ENCODE measurements at regions not wholly inside any gene's neighbourhood (a gene's known extent, or its start where the extent isn't known, plus 50 kb on each side); places are given as distances from the start of the nearest gene placed in this dataset.
"Not testable (repeated sequence)": the region's sequence is repeated elsewhere in the genome, so short reads cannot be mapped to it uniquely, and the experiment has no call there.

DNA sequence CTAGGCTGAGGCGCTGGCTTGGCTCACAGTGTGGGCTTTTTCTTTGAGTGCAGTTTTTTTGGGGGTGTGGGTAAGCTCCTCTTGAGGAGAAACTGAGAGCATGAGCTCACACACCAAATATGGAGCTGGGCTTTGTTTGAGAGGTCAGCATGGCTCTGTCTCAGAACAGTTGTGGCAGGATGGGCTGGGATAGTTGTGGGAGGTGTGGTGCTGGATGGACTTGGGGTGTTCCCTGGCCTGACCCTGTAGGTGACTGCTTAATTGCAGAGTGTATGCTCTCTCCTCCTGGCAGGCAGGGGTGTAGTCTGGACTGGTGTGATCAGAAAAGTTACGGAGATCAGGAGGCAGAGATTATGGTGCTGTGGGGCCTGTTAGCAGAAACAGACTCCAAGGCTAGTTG lies 64.3 kb upstream of the PGBD5 start:
- no peaks in the 10 kb centered on the region for H3K4me1 Mint-ChIP-seq

GRCh38 chr1:230487773-230488428 lies 61.8 kb upstream of the PGBD5 start:
- Histone ChIP-seq H3K4me3 (ENCODE audit: control insufficient read depth in 1 of 2, extremely low read depth in 1 of 2, low read length in 1 of 2) (no peak overlapping the region), H3K27ac (ENCODE audit: low read length) (no peak overlapping the region), H3K4me1 (ENCODE audit: control insufficient read depth in 1 of 2, extremely low read depth in 1 of 2, insufficient read depth in 2 of 2, low read length in 2 of 2) (no peaks in the 10 kb centered on the region), H3K27me3 (replicated peaks in 1 of 2; ENCODE audit: control insufficient read depth in 2 of 2, extremely low read depth in 1 of 2, insufficient read depth in 2 of 2, low read length in 1 of 2) (peaks cover 2% of the 10 kb centered on the region in 2 experiments), H3K9me3 (no peaks in the 10 kb centered on the region), H3K36me3 (ENCODE audit: control insufficient read depth in 2 of 2, extremely low read depth in 1 of 2, insufficient read depth in 1 of 2, low read length in 1 of 2) (no peaks in the 10 kb centered on the region)
- H3K9me3 Mint-ChIP-seq, result no peaks in the 10 kb centered on the region
- no peak for ATAC-seq (replicated peaks in 1 of 4)
- peaks cover 22 to 42% of the 10 kb centered on the region in 2 donors for H3K27me3 Mint-ChIP-seq
- 69% methylated on average over 4 of the region's 4 CpGs for WGBS (ENCODE audit: insufficient coverage)
- CTCF ChIA-PET, result no interaction called here
- H3K4me1 Mint-ChIP-seq, result no peaks in the 10 kb centered on the region
- H3K36me3 Mint-ChIP-seq, result no peaks in the 10 kb centered on the region
- POLR2A ChIA-PET, result no interaction called here
- H3K4me3 Mint-ChIP-seq, result no peak overlapping the region
- DNase-seq, result no peak
- no peak overlapping the region for H3K27ac Mint-ChIP-seq

More for the DNA sequence above, 64.3 kb upstream of the PGBD5 start:
- Histone ChIP-seq H3K4me1 (ENCODE audit: control insufficient read depth in 1 of 2, extremely low read depth in 1 of 2, insufficient read depth in 2 of 2, low read length in 2 of 2) (no peaks in the 10 kb centered on the region), H3K9me3 (no peaks in the 10 kb centered on the region), H3K4me3 (ENCODE audit: control insufficient read depth in 1 of 2, extremely low read depth in 1 of 2, low read length in 1 of 2) (no peak overlapping the region), H3K27me3 (replicated peaks in 1 of 2; ENCODE audit: control insufficient read depth in 2 of 2, extremely low read depth in 1 of 2, insufficient read depth in 2 of 2, low read length in 1 of 2) (peaks cover 2 to 4% of the 10 kb centered on the region in 2 experiments), H3K36me3 (ENCODE audit: control insufficient read depth in 2 of 2, extremely low read depth in 1 of 2, insufficient read depth in 1 of 2, low read length in 1 of 2) (no peaks in the 10 kb centered on the region), H3K27ac (ENCODE audit: low read length) (no peak overlapping the region)
- 100% methylated on average over 1 of the region's 2 CpGs for WGBS (ENCODE audit: insufficient coverage)
- Mint-ChIP-seq H3K4me3 (no peak overlapping the region), H3K36me3 (no peaks in the 10 kb centered on the region), H3K27me3 (peaks cover 12 to 41% of the 10 kb centered on the region in 2 donors), H3K27ac (no peak overlapping the region), H3K9me3 (no peaks in the 10 kb centered on the region)
- ChIA-PET POLR2A (no interaction called here), CTCF (no interaction called here)
- DNase-seq (no peak), ATAC-seq (replicated peaks in 1 of 4) (no peak)

- no peak overlapping the region for H3K27ac ChIP-seq (ENCODE audit: low read length)
- ATAC-seq (replicated peaks in 1 of 4) (no peak), DNase-seq (no peak)
- no peaks in the 10 kb centered on the region for H3K4me1 ChIP-seq (ENCODE audit: control insufficient read depth in 1 of 2, extremely low read depth in 1 of 2, insufficient read depth in 2 of 2, low read length in 2 of 2)
- no peaks in the 10 kb centered on the region for H3K9me3 ChIP-seq
- POLR2A ChIA-PET, result no interaction called here
- peaks cover 4 to 15% of the 10 kb centered on the region in 2 experiments for H3K27me3 ChIP-seq (replicated peaks in 1 of 2; ENCODE audit: control insufficient read depth in 2 of 2, extremely low read depth in 1 of 2, insufficient read depth in 2 of 2, low read length in 1 of 2)
- CTCF ChIA-PET, result no interaction called here
- H3K9me3 Mint-ChIP-seq, result peaks cover 4 to 8% (median 5%) of the 10 kb centered on the region in 3 donors
- 85% methylated on average over 12 of the region's 14 CpGs for WGBS (ENCODE audit: insufficient coverage)
- H3K27me3 Mint-ChIP-seq, result peaks cover 36 to 45% of the 10 kb centered on the region in 2 donors
- no peak overlapping the region for H3K27ac Mint-ChIP-seq
- H3K36me3 Mint-ChIP-seq, result no peaks in the 10 kb centered on the region
- H3K4me3 Mint-ChIP-seq, result no peak overlapping the region
- no peak overlapping the region for H3K4me3 ChIP-seq (ENCODE audit: control insufficient read depth in 1 of 2, extremely low read depth in 1 of 2, low read length in 1 of 2)
- no peaks in the 10 kb centered on the region for H3K36me3 ChIP-seq (ENCODE audit: control insufficient read depth in 2 of 2, extremely low read depth in 1 of 2, insufficient read depth in 1 of 2, low read length in 1 of 2)
- no peaks in the 10 kb centered on the region for H3K4me1 Mint-ChIP-seq
Observed at GRCh38 chr1:230476622-230477003, 50.5 kb upstream of the PGBD5 start.

DNA sequence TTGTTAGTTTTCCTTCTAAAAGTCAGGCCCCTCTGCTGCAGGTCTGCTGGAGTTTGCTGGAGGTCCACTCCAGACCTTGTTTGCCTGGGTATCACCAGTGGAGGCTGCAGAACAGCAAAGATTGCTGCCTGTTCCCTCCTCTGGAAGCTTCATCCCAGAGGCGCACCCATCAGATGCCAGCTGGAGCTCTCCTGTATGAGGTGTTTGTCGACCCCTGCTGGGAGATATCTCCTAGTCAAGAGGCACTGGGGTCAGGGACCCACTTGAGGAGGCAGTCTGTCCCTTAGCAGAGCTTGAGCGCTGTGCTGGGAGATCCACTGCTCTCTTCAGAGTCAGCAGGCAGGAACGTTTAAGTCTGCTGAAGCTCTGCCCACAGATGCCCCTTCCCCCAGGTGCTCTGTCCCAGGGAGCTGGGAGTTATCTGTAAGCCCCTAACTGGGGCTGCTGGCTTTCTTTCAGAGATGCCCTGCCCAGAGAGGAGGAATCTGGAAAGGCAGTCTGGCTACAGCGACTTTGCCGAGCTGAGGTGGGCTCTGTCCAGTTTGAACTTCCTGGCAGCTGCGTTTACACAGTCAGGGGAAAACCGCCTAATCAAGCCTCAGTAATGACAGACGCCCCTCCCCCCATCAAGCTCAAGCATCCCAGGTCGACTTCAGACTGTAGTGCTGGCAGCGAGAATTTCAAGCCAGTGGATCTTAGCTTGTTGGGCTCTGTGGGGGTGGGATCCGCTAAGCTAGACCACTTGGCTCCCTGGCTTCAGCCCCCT lies 49.9 kb upstream of the PGBD5 start:
- H3K9me3 Mint-ChIP-seq, result peaks cover 5 to 11% (median 6%) of the 10 kb centered on the region in 3 donors
- H3K4me1 Mint-ChIP-seq; CTCF ChIA-PET; H3K4me1 ChIP-seq (ENCODE audit: control insufficient read depth in 1 of 2, extremely low read depth in 1 of 2, insufficient read depth in 2 of 2, low read length in 2 of 2); ATAC-seq (replicated peaks in 1 of 4); DNase-seq; H3K27ac ChIP-seq (ENCODE audit: low read length); H3K27ac Mint-ChIP-seq; H3K4me3 ChIP-seq (ENCODE audit: control insufficient read depth in 1 of 2, extremely low read depth in 1 of 2, low read length in 1 of 2); H3K36me3 Mint-ChIP-seq; H3K36me3 ChIP-seq (ENCODE audit: control insufficient read depth in 2 of 2, extremely low read depth in 1 of 2, insufficient read depth in 1 of 2, low read length in 1 of 2); H3K4me3 Mint-ChIP-seq; H3K9me3 ChIP-seq; POLR2A ChIA-PET: not testable (repeated sequence)
- peaks cover 4 to 12% of the 10 kb centered on the region in 2 experiments for H3K27me3 ChIP-seq (replicated peaks in 1 of 2; ENCODE audit: control insufficient read depth in 2 of 2, extremely low read depth in 1 of 2, insufficient read depth in 2 of 2, low read length in 1 of 2)
- WGBS (ENCODE audit: insufficient coverage), result 62% methylated on average over 6 of the region's 12 CpGs
- H3K27me3 Mint-ChIP-seq, result peaks cover 36 to 40% of the 10 kb centered on the region in 2 donors
